ENCODE measurements at regions not wholly inside any gene's neighbourhood (a gene's known extent, or its start where the extent isn't known, plus 50 kb on each side); places are given as distances from the start of the nearest gene placed in this dataset.
"Not testable (repeated sequence)": the region's sequence is repeated elsewhere in the genome, so short reads cannot be mapped to it uniquely, and the experiment has no call there.

- DNase-seq = no peak
These were observed 154.3 kb downstream of the RMST start for GRCh38 chr12:97616946-97617345.

GRCh38 chr12:97628962-97629361, 166.4 kb downstream of the RMST start:
- DNase-seq = no peak

GRCh38 chr12:97629382-97629781, 166.8 kb downstream of the RMST start:
- DNase-seq = no peak

- DNase-seq = no peak
These were observed 167.8 kb downstream of the RMST start for GRCh38 chr12:97630356-97630755.

- DNase-seq = no peak
These were observed 168.3 kb downstream of the RMST start for GRCh38 chr12:97630875-97631274.

- no peak for DNase-seq
These were observed 175.2 kb downstream of the RMST start for GRCh38 chr12:97637770-97638169.

GRCh38 chr12:97638739-97639138, 176.1 kb downstream of the RMST start:
- peak; percentile 17 for DNase-seq

- no peak for DNase-seq
These were observed 177.1 kb downstream of the RMST start for GRCh38 chr12:97639702-97640101.

- DNase-seq = no peak
These were observed 178.2 kb downstream of the RMST start for GRCh38 chr12:97640826-97641225.

- no peak for DNase-seq
These were observed 180.3 kb downstream of the RMST start for GRCh38 chr12:97642911-97643310.

GRCh38 chr12:97643924-97644323, 181.3 kb downstream of the RMST start:
- DNase-seq = no peak

GRCh38 chr12:97645726-97646125, 183.1 kb downstream of the RMST start:
- DNase-seq = no peak

- no peak for DNase-seq
These were observed 184.5 kb downstream of the RMST start for GRCh38 chr12:97647142-97647541.

- no peak for DNase-seq
These were observed 187.6 kb downstream of the RMST start for GRCh38 chr12:97650242-97650641.

- DNase-seq = not testable (repeated sequence)
These were observed 193.9 kb downstream of the RMST start for GRCh38 chr12:97656548-97656947.

- DNase-seq = no peak
These were observed 196.7 kb downstream of the RMST start for GRCh38 chr12:97659117-97659880.

GRCh38 chr12:97666263-97666662, 203.7 kb downstream of the RMST start:
- DNase-seq = no peak

- DNase-seq = no peak
These were observed 210.3 kb downstream of the RMST start for GRCh38 chr12:97672870-97673269.

- peak; percentile 13 for DNase-seq
These were observed 218.1 kb downstream of the RMST start for GRCh38 chr12:97680751-97681150.

GRCh38 chr12:97681612-97682504, 219.3 kb downstream of the RMST start:
- no peak for DNase-seq

GRCh38 chr12:97685360-97685759, 222.8 kb downstream of the RMST start:
- DNase-seq = no peak

GRCh38 chr12:97701901-97702300, 239.3 kb downstream of the RMST start:
- no peak for DNase-seq

- no peak for DNase-seq
These were observed 248.8 kb downstream of the RMST start for GRCh38 chr12:97711392-97711791.

GRCh38 chr12:97713270-97713669, 250.7 kb downstream of the RMST start:
- no peak for DNase-seq
